Ascending aorta (tissue), 2 donors: ENCODE measurements at regions not wholly inside any gene's neighbourhood (a gene's known extent, or its start where the extent isn't known, plus 50 kb on each side); places are given as distances from the start of the nearest gene placed in this dataset.

Experiments used
- DNase-seq, 2 donors: peaks; one replicate each; pipeline ENCODE4 v3.0.0-alpha.2; 2019; ENCODE audit warnings: low spot score in 2 of 2
- H3K27ac ChIP-seq, 2 donors: fragments of 200-600 bp; sonication (generic); one replicate each; pipeline ENCODE4 v1.5.1; 2016 to 2017; ENCODE audit warnings: mild to moderate bottlenecking in 1 of 2
- H3K27me3 ChIP-seq: fragments of 200-600 bp; sonication (generic); one replicate; pipeline ENCODE4 v1.5.1; 2017
- H3K36me3 ChIP-seq, 2 donors: fragments of 200-600 bp; sonication (generic); one replicate each; pipeline ENCODE4 v1.5.1; 2016
- H3K4me1 ChIP-seq, 2 donors: fragments of 200-600 bp; sonication (generic); one replicate each; pipeline ENCODE4 v1.5.1; 2016 to 2017; ENCODE audit warnings: mild to moderate bottlenecking in 1 of 2
- H3K4me3 ChIP-seq, 2 donors: fragments of 200-600 bp; sonication (generic); one replicate each; pipeline ENCODE4 v1.5.1; 2016 to 2017; ENCODE audit warnings: mild to moderate bottlenecking in 1 of 2
- H3K9me3 ChIP-seq, 2 donors: fragments of 200-600 bp; sonication (generic); one replicate each; pipeline ENCODE4 v1.5.1; 2016
- CTCF ChIP-seq, 3 experiments: fragments of 200-600 bp in 2 of 3; fragments of 450-650 bp in 1 of 3; sonication (generic) in 2 of 3; IDR thresholded peaks; one replicate each; pipeline ENCODE4 v1.5.1; 2016 to 2019; ENCODE audit warnings: antibody characterized with exemption in 3 of 3, mild to moderate bottlenecking in 1 of 3, moderate library complexity in 1 of 3
- intact Hi-C: fragments of 100-400 bp; cut with DNase I; formaldehyde crosslinking; loops from one replicate; pipeline ENCODE4 v1.15.1; 2023

- no peak for DNase-seq
- intact Hi-C loops, result loop anchor here (10.0 kb wide), 1 partner anchor 68 kb away; no protein-coding TSS in a partner anchor
- no peaks in the 10 kb centered on the region for H3K27me3 ChIP-seq
These were observed 350.3 kb upstream of the CDH20 start for GRCh38 chr18:60982928-60983327.

GRCh38 chr18:60984510-60984909, 348.7 kb upstream of the CDH20 start:
- Histone ChIP-seq H3K9me3 (no peaks in the 10 kb centered on the region), H3K27me3 (no peaks in the 10 kb centered on the region), H3K27ac (no peak overlapping the region), H3K4me1 (peaks cover 0 to 14% of the 10 kb centered on the region in 2 donors), H3K4me3 (no peak overlapping the region), H3K36me3 (no peaks in the 10 kb centered on the region)
- no peak for TF ChIP-seq CTCF (IDR thresholded peaks at IDR 0.05)
- intact Hi-C loops, result loop anchor here (10.0 kb wide), 1 partner anchor 70 kb away; no protein-coding TSS in a partner anchor
- DNase-seq, result no peak

More at GRCh38 chr18:60982928-60983327, 350.3 kb upstream of the CDH20 start:
- Histone ChIP-seq H3K36me3 (no peaks in the 10 kb centered on the region), H3K4me1 (peaks cover 0 to 21% of the 10 kb centered on the region in 2 donors), H3K9me3 (no peaks in the 10 kb centered on the region), H3K4me3 (no peak overlapping the region), H3K27ac (no peak overlapping the region)
- TF ChIP-seq CTCF (IDR thresholded peaks at IDR 0.05), result no peak

- no peaks in the 10 kb centered on the region for H3K36me3 ChIP-seq
- no peak for TF ChIP-seq CTCF (IDR thresholded peaks at IDR 0.05)
- H3K9me3 ChIP-seq, result no peaks in the 10 kb centered on the region
These were observed 345.3 kb upstream of the CDH20 start for GRCh38 chr18:60987963-60988362.

GRCh38 chr18:60996326-60996725, 336.9 kb upstream of the CDH20 start:
- Histone ChIP-seq H3K27me3 (no peaks in the 10 kb centered on the region), H3K4me3 (no peak overlapping the region), H3K36me3 (no peaks in the 10 kb centered on the region), H3K27ac (no peak overlapping the region), H3K4me1 (no peaks in the 10 kb centered on the region), H3K9me3 (no peaks in the 10 kb centered on the region)
- no peak for TF ChIP-seq CTCF (IDR thresholded peaks at IDR 0.05)
- intact Hi-C loops, result no loop called here
- DNase-seq, result no peak

More at GRCh38 chr18:60987963-60988362, 345.3 kb upstream of the CDH20 start:
- Histone ChIP-seq H3K27me3 (no peaks in the 10 kb centered on the region), H3K4me1 (no peaks in the 10 kb centered on the region), H3K4me3 (no peak overlapping the region), H3K27ac (no peak overlapping the region)
- intact Hi-C loops, result loop anchor here (10.0 kb wide), 1 partner anchor 73 kb away; no protein-coding TSS in a partner anchor
- DNase-seq, result no peak

- intact Hi-C loops, result no loop called here
These were observed 336.4 kb upstream of the CDH20 start for GRCh38 chr18:60996822-60997221.

More at GRCh38 chr18:60996822-60997221, 336.4 kb upstream of the CDH20 start:
- H3K27me3 ChIP-seq, result no peaks in the 10 kb centered on the region
- H3K27ac ChIP-seq, result no peak overlapping the region
- no peak overlapping the region for H3K4me3 ChIP-seq
- TF ChIP-seq CTCF (IDR thresholded peaks at IDR 0.05), result no peak
- H3K4me1 ChIP-seq, result no peaks in the 10 kb centered on the region
- no peaks in the 10 kb centered on the region for H3K9me3 ChIP-seq
- H3K36me3 ChIP-seq, result no peaks in the 10 kb centered on the region
- DNase-seq, result no peak
